ENCODE measurements at regions not wholly inside any gene's neighbourhood (a gene's known extent, or its start where the extent isn't known, plus 50 kb on each side); places are given as distances from the start of the nearest gene placed in this dataset.
"Not testable (repeated sequence)": the region's sequence is repeated elsewhere in the genome, so short reads cannot be mapped to it uniquely, and the experiment has no call there.

- no peak for DNase-seq (ENCODE audit: low read depth)
These were observed 481.6 kb downstream of the EIPR1 start for GRCh38 chr2:2896011-2896410.

DNA sequence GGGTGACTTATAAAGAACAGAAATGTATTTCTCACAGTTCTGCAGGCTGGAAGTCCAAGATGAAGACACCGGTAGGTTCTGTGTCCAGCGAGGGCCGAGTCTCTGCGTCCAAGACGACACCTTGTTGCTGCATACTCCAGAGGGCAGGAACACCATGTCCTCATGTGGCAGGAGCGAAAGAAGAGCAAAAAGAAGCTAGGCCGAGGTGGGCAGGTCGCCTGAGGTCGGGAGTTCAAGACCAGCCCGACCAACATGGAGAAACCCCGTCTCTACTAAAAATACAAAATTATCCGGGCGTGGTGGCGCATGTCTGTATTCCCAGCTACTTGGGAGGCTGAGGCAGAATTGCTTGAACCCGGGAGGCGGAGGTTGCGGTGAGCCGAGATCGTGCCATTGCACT is 483.6 kb downstream of the EIPR1 start:
- DNase-seq (ENCODE audit: low read depth): not testable (repeated sequence)

GRCh38 chr2:2892892-2893291 is 484.7 kb downstream of the EIPR1 start:
- DNase-seq (ENCODE audit: low read depth): no peak

DNA sequence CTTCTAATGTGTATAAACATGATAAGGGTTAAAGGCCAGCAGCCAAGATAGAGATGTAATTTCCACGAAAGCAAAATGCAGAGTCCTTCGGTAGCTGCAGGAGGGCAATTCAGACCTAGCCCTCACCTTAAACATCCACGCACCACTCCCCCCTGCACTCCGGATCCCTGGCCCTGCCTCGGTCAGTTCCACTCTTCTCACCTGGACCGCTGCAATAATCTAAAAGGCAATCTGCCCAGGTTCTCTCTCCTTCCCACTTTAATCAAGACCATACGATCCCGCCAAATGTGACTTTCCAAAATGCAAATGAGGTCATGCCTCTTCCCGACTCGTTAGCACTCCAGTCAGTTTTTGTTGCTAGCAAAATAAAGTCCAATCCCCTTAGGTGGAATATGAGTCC is 485.2 kb downstream of the EIPR1 start:
- no peak for DNase-seq (ENCODE audit: low read depth)

DNA sequence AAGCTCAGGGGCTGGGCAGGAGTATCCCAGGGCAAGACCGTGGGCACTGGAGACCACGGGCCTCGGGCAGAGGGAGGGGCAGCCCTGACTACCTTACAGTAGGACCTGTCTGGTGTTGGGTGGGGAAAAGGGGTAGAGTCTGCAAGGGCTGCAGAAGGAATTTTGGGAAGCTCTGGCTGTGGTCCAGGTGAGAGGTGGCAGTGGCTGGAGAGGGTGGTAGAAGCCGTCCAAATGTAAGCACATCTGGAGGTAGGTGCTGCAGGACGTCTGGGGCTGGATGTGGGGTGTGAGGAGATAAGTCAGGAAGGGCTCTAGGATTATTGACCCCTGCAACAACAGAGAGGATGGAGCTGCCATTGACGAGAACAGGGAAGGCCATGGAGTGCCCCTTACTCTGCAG is 486.7 kb downstream of the EIPR1 start:
- DNase-seq (ENCODE audit: low read depth): no peak

DNA sequence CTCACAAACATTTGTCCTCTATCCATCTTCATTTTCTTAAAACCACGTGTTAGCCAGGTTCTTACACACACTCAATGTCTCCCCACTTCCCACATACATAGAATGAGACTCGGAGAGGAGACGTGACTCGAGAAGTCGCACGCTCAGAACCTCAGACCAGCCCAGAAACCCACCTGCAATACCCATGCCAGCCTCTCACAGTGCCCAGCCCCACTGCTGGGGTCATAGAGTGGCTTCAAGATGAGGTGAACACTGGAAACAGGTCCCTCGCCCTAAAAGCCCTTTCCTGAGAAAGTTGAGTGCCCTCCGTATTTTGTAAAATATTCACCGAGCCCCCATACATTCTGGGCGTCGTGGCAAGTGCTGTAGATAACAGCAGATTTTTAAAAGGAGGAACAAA is 487.4 kb downstream of the EIPR1 start:
- no peak for DNase-seq (ENCODE audit: low read depth)

GRCh38 chr2:2889646-2890045 is 488.0 kb downstream of the EIPR1 start:
- no peak for DNase-seq (ENCODE audit: low read depth)

GRCh38 chr2:2889141-2889540 is 488.5 kb downstream of the EIPR1 start:
- DNase-seq (ENCODE audit: low read depth): no peak

DNA sequence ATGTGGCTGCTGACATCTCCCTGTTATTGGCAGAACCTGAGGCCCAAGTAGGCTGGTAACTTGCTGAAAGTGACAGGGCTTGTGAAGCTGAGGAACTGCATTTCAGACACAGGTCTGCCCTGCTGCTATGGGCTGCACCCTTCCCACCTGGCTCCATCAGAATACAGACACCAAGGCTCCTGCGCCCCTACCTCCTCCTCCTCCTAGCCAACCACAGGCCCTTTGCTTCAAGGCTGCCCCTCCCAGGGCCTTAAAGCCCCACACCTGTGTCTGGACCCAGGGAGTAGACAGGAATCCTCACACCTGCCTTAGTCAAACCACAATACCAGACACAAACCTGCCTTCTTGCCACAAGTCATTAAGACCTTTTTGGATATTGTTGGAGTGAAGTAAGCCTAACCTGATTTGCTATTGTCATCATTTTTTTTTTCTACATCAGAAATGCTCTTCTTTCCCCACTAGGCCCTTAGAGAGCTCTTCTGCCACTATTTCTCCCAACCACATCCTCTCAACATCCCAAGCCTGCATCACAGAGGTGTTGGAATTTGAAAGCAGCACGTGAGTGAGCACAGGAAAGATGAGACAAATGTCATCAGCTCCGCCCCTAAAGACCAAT is 489.7 kb downstream of the EIPR1 start:
- no peak for DNase-seq (ENCODE audit: low read depth)

GRCh38 chr2:2886922-2887321 is 490.7 kb downstream of the EIPR1 start:
- no peak for DNase-seq (ENCODE audit: low read depth)

DNA sequence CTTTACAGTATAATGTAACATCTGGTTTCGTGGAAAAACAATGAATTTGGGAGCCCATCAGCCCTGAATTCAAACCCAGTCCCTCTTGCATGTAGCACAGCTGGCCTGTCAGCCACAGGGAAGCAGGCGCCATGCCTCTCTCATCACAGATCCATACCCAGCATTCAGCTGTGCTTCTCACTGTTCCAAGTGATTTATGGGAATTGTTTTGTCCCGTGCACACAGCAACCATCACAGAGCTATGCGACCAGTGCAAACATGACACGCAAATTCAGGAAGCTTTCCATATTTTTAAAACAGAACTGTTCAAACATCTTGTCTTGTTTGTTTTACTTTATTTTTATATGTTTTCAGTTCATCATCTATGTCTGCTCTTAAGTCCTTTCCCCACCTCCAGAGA is 496.1 kb downstream of the EIPR1 start:
- DNase-seq (ENCODE audit: low read depth): no peak

- no peak for DNase-seq (ENCODE audit: low read depth)
These were observed 496.7 kb downstream of the EIPR1 start for GRCh38 chr2:2880938-2881337.

DNA sequence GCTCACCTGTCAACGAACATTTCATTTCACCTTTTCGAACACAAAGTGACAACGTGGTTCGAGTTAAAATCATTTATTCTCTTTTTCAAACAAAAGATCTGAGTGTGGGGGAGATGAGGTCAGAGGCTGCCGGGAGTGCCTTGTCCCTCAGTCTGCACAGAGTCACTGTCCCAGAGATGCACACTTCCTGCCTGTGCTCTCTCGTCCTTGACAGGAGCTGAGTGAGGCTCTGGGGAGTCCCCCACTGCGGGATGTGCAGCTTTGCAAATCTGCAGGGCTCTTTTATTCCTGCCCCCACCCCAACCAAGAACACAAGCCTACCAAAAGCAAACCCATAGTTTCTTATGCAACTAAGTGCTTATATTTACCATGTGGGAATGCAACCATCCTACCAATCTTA is 497.8 kb downstream of the EIPR1 start:
- no peak for DNase-seq (ENCODE audit: low read depth)

DNA sequence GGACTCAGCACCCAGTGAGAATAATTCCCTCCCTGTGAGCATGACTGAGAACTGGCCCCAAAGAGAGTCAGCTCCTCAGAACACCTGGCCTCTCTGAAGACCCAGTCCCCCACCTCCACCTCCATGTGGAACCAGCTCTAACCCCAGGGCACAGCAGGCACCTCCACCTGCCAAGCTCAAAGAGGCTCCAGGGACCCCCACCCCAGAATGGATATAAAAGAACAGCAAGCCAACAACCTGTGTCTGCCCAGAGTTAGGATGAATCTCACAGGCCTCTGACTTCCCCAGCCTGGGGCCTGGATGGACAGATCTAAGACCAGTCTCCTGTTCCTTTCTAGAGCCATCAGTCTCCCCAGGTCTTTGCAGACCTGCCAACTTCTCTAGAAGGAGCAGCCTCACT is 498.5 kb downstream of the EIPR1 start:
- DNase-seq (ENCODE audit: low read depth): no peak

DNA sequence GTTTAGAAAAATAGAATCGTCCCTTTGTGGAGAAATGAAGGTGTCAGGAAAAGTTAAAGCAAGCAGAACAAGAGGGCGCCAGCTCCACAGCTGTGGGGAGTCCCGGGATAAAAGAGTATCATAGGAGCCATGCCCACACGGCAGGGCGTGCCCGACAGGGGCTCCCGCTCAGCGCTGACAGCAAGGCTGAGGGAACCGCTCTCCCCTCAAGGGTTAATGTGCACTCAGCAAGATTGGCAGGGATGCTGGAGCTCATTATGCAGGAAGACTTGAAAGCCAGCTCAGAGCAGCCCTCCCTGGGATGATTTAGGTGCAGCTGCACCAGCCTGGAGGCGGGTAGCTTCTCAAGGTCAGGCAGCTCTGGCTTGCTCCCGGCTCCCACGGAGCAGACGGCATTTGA is 500.2 kb downstream of the EIPR1 start:
- DNase-seq (ENCODE audit: low read depth): no peak

GRCh38 chr2:2876331-2877221 is 501.0 kb downstream of the EIPR1 start:
- no peak for DNase-seq (ENCODE audit: low read depth)

DNA sequence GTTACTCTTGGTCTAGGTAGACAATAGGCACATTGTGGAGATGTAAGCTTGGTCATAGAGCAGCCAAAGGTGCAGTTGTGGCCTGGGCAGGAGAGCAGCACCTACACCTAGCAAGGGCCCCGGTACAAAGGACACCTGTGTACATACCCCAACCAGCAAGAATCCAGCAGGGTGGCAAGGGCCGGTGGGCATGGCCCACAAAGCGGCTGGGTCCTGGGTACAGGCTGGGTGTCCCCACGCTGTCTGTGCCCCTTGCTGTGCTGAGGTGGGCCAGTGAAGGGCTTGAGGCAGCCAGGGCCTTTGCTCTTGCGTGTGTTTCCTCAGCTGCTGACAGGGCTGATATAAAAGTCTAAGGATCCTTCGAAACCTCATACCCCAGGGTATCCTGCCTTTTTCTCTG is 501.8 kb downstream of the EIPR1 start:
- DNase-seq (ENCODE audit: low read depth): no peak

- no peak for DNase-seq (ENCODE audit: low read depth)
These were observed 502.3 kb downstream of the EIPR1 start for GRCh38 chr2:2875296-2875695.

DNA sequence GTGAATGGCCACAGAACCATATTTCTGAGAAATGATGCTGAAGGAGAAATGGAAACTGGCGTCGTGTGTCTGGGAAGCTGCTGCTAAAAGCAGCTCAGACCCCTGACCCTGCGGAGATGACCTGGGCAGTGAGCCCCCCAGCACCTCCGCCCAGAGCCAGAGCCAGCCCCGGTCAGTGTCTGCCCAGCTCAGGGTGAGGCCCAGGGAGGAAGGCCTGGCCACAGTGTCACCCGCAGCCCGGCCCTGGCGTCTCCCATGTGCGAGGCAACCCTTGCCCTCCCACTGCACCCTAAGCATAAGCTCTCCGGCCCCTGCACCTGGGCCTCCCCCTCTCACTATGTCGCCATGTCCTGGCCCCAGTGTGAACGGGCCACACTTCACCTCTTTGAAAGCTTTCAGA is 502.8 kb downstream of the EIPR1 start:
- DNase-seq (ENCODE audit: low read depth): no peak

GRCh38 chr2:2874341-2874740 is 503.3 kb downstream of the EIPR1 start:
- DNase-seq (ENCODE audit: low read depth): no peak

DNA sequence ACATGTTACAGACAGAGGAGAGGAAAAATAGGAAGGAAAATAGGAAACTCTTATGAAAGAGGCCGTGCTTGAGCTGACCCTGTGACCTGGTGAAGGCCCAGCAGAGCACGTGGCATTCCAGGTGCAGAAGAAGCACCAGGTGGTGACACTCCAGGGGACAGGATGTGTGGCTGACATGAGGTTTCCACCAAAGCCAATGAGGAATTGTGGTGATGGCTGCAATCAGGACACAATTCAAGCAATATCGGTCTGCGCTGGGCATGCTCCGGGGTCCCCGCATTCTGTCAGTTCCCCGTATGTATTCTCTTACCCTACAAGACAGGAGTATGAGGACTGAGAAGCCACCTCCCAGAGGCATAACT is 504.2 kb downstream of the EIPR1 start:
- DNase-seq (ENCODE audit: low read depth): no peak

GRCh38 chr2:2872713-2873449 is 504.7 kb downstream of the EIPR1 start:
- DNase-seq (ENCODE audit: low read depth): no peak

DNA sequence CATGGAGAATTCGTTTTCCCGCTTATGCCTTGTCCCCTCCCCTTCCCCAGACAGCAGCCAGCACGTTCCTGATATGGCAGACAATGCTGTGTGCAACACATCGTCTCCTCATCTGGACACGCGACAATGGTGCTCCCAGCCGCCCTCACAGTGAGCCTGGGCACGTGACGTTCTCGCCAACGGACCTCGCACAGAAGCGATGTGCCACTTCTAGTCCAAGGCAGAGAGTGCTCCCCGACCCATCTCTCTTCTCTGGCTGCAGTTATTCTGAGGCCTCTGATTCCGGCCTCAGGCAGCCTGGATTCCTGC is 505.4 kb downstream of the EIPR1 start:
- no peak for DNase-seq (ENCODE audit: low read depth)

Data from T-helper 22 cell (primary cell).